HS-27A (cell line): ENCODE measurements at regions not wholly inside any gene's neighbourhood (a gene's known extent, or its start where the extent isn't known, plus 50 kb on each side); places are given as distances from the start of the nearest gene placed in this dataset.
"Not testable (repeated sequence)": the region's sequence is repeated elsewhere in the genome, so short reads cannot be mapped to it uniquely, and the experiment has no call there.

ENCODE experiments used
- DNase-seq: peaks from one replicate; pipeline ENCODE4 v3.0.0-alpha.2; 2012; ENCODE audit warnings: low read depth, missing footprints

DNA sequence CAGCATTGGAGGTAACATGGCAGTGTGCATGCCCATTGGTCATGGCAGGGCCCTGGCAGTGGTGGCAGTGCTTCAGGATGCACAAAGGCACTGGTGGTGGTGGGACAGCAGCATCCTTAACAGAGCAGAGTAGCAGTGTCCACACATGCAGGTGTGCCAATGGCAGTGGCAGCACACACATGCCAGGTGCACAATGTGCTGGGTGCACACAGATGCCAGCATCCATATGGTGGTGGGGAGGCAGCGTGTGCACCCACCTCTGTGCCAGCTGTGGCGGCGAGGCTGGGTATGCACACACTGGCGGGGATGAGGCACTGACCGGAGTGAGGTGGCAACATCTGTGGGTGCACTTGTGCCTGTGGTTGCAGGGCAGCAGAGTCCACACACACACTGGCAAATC, 150.6 kb downstream of the SI start:
- DNase-seq: no peak

GRCh38 chr3:164918905-164919304, 159.4 kb downstream of the SI start:
- no peak for DNase-seq

DNA sequence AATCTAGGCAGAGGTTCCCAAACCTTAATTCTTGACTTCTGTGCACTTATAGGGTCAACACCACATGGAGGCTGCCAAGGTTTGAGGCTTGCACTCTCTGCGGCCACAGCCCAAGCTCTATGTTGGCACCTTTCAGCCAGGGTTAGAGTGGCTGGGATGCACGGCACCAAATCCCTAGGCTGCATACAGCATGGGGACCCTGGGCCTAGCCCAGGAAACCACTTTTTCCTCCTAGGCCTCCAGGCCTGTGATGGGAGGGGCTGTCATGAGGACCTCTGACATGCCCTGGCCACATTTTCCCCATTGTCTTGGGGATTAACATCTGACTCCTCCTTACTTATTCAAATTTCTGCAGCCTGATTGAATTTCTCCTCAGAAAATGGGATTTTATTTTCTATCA, 165.4 kb downstream of the SI start:
- DNase-seq: no peak

- no peak for DNase-seq
These were observed 174.4 kb downstream of the SI start for GRCh38 chr3:164903820-164904451.

DNA sequence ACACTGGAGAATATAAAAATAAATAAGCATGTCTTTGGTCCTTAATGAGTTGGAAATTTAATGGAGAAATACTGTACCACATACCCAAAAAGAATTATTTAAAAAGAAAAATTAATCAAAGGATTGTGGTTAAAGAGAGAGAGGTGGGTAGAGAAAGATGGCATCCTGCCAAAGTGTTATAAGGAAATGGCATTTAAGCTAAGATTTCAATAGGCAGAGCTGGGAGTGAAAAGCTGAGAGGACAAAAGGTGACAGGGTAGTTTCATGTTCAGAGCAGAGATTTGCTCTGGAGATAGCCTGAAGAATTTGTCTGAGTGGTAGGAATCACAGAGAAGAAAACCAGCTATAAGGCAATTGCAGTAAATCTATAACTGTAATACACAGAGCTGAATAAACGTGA, 181.0 kb downstream of the SI start:
- no peak for DNase-seq

- DNase-seq: no peak
These were observed 188.2 kb downstream of the SI start for GRCh38 chr3:164890061-164890460.

GRCh38 chr3:164883171-164883570, 195.1 kb downstream of the SI start:
- no peak for DNase-seq

GRCh38 chr3:164879201-164879600, 199.1 kb downstream of the SI start:
- DNase-seq: no peak

DNA sequence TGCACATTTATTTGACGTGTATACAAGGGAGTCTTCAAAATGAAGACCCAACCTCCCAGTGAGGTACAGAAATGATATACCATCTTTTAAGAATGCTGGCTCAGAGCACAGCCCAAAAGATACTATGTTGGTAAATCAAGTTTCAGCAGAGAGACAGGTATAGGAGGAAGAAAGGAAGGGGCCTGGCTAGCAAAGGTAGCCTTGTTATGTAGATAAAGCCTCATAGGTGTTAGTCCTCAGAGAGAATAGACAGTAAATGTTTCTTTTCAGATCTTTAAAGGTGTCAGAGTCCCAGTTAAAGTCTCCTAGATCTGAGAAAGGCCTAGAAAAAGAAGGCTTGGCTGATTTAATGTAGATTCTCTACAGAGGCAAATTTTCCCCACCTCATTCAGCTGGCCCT, 213.8 kb downstream of the SI start:
- DNase-seq: no peak

DNA sequence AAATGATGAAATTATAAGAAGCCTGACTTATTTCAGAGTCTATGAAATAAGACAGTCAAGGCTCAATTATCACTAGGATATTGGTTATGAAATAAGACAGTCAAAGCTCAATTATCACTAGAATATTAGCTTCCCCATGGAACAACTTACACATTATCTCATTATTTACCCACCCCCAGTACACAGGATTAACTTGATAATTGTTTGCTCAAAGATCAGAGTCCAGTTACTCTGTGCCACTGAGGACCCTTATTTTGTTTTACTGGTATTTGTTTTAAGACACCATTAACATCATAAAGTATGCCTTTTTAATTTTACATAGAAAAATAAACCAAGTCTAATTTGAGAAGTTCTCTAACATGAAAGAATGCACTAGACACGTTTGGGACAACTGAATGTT, 225.4 kb downstream of the SI start:
- DNase-seq: no peak

GRCh38 chr3:164851905-164852304, 226.4 kb downstream of the SI start:
- DNase-seq: no peak

DNA sequence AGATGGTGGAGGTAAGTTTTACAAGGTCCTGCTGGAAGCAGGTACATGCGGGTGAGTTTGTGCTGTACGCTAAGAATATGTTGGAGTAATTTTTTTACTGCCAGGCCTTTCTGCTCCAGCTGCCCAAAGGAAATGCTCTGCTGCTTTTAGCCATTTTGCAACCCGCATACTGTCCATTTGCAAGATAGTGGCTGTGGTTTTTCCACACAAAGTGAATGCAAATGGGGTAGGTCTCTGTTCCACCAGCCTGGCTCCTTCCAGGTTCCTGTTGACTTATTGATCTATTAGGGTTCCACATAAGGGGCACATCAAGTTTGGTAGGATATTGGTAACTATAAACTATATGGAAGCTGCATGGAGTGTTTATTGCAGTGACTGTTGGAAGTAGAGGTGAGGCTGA, 227.1 kb downstream of the SI start:
- DNase-seq: no peak

DNA sequence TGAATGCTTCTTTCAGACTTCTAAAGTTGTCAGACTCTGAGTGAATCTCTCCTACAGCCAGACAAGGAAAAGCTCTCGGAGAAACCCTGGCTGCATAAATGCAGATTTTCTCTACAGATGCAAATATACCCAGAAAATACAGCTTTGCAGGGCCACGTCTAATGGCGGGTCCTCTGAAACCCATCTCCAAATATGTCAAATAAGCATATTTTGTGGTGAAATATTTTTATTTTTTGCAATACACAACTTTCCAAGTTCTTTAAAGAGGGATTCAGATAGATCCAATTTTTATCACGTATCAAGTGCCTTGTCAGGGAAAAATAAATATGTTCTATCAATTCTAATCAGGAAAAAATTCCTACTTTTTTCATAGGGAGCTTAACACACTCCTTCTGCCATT, 229.4 kb downstream of the SI start:
- no peak for DNase-seq

GRCh38 chr3:164845739-164846138, 232.6 kb downstream of the SI start:
- no peak for DNase-seq

DNA sequence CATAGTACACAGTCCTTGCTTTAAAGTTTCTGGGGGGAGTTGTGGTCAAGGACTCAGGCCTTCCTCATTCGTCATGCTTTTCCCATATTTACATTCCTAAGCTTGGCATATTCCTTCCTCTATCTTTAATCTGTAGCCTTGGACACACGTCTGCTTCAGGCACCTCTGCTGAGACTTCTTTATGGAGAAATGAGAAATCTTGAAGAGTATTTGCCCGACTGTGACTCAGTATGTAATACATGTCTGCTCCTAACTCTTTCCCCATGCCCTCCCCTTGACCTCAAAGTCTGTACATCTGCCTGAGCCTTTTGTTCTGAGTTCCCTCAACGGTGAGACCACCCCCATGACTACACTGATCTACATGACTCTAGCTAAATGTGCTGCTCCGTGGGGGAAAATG, 246.1 kb downstream of the SI start:
- DNase-seq: peak; percentile 17

DNA sequence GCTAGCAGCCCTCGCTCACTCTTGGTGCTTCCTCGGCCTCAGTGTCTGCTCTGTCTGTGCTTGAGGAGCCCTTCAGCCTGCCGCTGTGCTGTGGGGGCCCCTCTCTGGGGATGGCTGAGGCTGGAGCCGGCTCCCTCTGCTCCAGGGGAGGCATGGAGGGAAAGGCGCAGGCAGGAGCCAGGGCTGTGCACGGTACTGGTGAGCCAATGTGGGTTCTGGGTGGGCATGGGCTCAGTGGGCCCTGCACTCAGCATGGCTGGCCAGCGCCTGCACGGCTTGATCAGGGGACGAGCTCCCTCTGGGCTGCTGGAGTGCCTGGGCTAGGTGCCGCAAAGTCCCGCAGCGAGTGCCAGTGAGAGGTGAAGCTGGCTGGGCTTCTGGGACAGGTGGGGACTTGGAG, 260.0 kb downstream of the SI start:
- DNase-seq: no peak

GRCh38 chr3:164814106-164814505, 264.2 kb downstream of the SI start:
- DNase-seq: no peak

DNA sequence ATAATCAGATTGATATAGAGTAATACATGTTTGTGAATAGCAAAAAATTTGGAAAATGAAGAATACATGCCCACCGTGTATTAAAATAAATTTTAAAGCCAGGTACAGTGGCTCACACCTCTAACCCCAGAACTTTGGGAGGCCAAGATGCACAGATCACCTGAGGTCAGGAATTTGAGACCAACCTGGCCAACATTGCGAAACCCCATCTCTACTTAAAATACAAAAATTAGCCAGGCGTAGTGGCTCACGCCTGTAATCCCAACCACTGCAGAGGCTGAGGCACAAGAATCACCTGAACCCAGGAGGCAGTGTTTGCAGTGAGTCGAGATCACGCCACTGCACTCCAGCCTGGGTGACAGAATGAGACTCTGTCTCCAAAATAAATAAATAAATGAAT, 266.3 kb downstream of the SI start:
- DNase-seq: no peak

DNA sequence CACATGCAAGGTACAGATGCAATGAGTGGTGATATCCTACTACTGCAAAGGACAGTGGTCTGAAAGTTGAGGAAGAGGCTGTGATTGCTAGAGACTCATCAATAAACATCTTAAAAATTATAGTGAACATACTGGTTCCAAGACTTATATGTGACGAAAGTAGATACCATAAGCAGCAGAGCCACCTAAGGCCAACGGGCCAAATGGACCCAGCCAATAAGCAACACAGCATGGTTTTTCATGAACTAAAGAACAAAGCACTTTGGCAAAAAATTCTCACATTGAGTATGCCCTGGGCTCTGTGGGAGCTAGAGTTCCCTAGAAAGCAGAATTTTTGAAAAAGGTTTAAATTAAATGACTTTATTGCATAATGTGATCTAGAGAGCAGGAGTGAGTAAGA, 272.1 kb downstream of the SI start:
- DNase-seq: peak; percentile 8

DNA sequence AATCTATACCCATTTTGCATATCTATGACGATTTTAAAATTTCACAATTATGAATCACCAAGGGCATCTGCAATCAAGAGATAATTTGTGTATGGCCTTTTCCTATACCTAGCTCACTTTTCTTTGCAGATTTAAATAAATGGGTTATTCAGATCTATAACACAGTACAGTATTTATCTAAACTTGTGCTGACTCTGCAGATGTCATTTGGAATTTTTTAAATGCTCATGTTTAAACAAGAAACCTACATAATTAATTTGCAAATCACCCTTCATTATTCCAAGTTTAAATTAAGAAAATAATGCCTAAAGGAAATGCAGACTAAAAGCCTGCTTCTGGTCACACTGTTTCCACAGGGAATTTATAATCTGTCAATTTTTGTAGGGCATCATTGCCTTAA, 284.2 kb downstream of the SI start:
- DNase-seq: no peak

DNA sequence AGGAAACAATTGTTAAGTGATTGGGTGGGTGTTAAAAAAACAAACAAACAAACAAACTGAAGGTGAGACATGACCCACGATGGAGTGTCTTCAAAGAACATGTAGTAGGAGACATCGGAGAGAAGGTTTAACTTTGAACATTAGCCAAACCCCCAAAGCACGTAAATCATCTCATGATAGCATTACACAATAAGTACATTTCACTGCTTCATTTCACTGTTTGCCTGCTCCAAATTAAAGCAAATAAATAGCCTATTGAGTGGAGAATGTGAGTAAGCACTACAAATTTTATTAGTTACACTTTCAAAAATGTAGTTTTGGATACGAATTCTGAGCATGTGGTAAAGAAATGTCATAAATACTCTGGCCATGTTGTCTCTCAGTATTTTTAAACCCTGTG, 287.0 kb downstream of the SI start:
- DNase-seq: no peak

GRCh38 chr3:164784407-164784806, 293.9 kb downstream of the SI start:
- DNase-seq: not testable (repeated sequence)

GRCh38 chr3:164781755-164782154, 296.5 kb downstream of the SI start:
- no peak for DNase-seq

- DNase-seq: no peak
These were observed 298.5 kb downstream of the SI start for GRCh38 chr3:164779816-164780215.

DNA sequence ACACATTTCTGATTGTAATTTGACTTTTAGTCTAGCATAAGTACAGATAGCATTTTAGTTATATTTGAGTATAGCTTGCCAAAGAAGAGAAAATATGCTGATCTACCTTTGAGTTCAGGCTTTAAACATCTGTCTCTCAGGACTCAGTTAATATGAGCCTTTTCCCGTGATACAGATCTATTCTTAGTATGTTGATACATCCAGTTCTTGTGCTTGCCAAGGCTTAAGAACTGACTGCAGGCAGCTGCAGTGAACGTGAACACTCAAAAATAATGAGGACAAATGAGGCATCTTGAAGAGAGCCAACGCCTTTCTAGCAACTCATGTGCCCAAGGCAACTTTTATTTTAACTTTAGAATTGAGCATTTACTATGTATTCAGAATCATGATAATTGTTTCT, 325.5 kb downstream of the SI start:
- DNase-seq: no peak
